NCI-H1048 (cell line): ENCODE measurements at regions not wholly inside any gene's neighbourhood (a gene's known extent, or its start where the extent isn't known, plus 50 kb on each side); places are given as distances from the start of the nearest gene placed in this dataset.
"Not testable (repeated sequence)": the region's sequence is repeated elsewhere in the genome, so short reads cannot be mapped to it uniquely, and the experiment has no call there.

Experiments used
- DNase-seq: peaks from one replicate; lab custom pipeline; 2025; lab: John Stamatoyannopoulos, UW

DNA sequence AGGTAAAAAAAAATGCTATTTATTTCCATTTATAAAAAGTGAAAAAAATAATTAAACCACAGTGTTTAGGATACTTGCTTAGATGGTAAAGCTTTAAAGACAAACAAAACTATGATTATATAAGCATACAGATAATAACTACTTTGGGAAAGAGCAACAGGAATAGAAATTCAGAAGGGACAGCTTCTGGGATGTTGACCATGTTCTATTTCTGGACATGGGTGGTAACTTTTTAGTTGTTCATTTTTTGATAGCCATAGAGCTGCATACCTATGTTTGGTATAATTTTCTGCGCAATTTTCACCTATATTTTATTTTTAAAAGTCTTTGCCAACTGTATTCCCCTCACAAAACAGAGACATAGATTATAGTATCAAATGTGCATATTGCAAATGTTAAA lies 572.0 kb upstream of the NR2F2 start:
- no peak for DNase-seq

GRCh38 chr15:95758851-95759250 lies 571.6 kb upstream of the NR2F2 start:
- no peak for DNase-seq

GRCh38 chr15:95760508-95760907 lies 570.0 kb upstream of the NR2F2 start:
- DNase-seq: no peak

DNA sequence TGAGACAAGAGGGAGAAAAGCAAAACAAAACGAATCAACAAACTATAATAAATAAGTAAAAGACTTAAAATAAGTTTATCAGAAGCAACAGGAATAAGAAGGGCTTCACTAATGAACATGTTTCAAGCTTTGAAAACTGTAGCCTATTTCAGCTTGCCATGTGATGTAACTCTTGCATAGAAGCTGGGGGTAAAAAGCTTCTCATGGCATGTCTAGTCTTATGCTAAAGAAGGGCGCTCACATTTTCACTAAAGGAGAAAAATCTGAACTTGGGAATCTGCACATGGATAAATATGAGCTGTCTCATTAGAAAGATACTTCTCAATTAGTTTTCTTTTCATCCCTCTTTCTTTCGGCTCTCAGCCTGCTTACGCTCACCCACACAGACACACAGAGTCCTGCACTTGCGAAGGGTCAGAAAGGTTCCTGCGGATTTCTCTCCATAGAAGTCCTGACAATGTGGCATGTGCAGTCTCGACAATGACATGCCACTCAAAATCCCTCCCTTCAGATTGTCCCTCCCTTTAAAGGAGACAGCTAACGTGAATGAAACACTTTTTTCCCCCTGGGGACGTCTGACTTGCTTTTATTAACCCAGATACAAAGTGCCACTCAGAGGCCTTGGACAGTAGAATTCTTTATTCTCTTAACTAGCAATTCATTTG lies 568.9 kb upstream of the NR2F2 start:
- DNase-seq: no peak

GRCh38 chr15:95763426-95763825 lies 567.1 kb upstream of the NR2F2 start:
- DNase-seq: no peak

DNA sequence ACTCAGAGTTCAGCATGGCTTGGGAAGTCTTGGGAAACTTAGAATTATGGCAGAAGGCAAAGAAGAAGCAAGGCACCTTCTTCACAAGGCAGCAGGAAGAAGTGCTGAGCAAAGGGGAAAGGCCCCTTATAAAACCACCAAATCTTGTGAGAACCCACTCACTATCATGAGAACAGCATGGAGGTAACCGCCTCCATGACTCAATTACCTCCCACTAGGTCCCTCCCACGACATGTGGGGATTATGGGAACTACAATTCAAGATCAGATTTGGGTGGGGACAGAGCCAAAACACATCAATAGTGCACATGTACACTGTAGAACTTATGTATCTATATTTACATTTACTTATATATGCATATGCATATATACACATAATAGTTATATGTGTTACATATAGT lies 565.3 kb upstream of the NR2F2 start:
- no peak for DNase-seq

DNA sequence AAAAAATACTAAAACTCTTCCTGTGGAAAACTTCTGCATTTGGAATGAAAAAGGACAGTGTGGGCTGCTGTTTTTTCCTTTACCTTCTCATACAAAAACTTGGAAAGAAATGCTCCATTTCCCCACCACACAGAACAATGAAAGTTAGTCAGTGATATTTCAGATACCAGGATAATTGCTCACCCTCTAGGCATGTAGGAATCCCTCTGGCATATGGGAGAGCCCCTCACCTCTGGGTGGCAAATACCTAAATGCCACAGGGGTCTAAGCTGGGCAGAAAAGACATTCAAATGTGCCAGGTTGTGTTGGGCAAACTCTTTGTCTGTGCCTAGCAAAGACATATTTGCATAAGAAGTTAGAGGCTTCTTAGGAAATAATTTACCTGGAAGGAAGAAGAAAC lies 560.3 kb upstream of the NR2F2 start:
- DNase-seq: no peak

DNA sequence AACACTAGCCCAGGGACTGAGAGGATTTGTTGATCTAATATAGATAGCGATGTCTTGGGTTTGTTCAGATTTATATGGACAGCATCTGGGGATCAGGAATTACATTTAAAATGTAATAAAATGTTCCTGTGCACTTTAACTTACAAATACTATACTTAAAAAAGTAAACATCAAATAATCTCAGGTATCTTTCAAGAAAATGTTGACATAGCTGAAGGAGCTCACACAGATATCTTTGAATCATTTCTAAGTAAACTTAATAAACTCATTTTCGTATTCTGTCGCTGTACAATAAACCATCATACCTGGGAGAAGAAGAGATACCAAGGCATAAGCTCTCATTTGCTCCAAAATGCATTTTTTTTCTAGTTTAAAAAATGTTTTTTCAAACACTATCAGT lies 557.5 kb upstream of the NR2F2 start:
- DNase-seq: no peak

GRCh38 chr15:95784508-95784907 lies 546.0 kb upstream of the NR2F2 start:
- DNase-seq: no peak

DNA sequence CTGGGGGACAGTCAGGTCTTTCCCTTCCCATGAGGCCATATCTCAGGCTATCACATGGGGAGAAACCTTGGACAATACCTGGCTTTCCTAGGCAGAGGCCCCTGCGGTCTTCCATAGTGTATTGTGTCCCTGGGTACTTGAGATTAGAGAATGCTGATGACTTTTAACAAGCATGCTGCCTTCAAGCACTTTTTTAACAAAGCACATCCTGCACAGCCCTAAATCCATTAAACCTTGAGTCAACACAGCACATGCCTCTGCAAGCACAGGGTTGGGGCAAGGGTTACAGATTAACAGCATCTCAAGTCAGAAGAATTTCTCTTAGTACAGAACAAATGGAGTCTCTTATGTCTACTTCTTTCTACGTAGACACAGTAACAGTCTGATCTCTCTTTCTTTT lies 545.2 kb upstream of the NR2F2 start:
- not testable (repeated sequence) for DNase-seq

DNA sequence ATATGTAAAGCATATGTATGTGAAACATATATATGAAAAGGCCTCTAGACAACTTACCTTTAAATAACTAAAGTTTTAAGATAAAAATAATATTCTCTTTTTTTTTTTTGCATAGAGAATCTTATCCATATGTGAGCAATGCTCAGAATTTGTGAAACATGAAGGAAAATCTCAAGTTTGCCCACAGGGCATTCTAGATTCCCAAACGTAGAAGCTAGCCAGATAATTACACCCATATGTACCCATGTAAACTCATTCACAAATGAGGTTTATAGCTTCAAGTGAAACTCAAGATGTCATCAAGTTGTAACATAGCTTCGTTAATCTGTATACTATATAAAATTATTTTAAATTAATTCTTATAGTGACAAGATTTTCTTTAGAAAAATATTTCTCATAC lies 537.3 kb upstream of the NR2F2 start:
- no peak for DNase-seq

GRCh38 chr15:95795386-95795785 lies 535.1 kb upstream of the NR2F2 start:
- DNase-seq: no peak

GRCh38 chr15:95799286-95800200 lies 531.0 kb upstream of the NR2F2 start:
- DNase-seq: no peak

DNA sequence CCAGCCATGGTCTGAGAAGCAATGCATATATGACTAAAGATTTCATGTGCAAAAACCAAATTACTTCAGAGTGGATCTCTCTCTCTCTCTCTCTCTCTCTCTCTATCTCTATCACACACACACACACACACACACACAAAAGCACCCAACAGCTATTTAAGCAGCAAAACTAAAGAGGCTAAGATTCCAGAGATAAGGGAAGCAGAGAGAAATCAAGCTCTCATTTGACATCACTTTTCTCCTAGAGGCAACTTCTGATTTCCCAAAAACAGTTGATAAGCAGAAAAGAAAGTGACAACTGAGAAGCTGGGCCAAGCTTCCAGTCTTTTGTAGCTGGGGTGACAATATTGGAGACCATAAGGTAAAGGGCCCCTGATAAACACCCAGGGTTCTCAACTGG lies 526.0 kb upstream of the NR2F2 start:
- no peak for DNase-seq

DNA sequence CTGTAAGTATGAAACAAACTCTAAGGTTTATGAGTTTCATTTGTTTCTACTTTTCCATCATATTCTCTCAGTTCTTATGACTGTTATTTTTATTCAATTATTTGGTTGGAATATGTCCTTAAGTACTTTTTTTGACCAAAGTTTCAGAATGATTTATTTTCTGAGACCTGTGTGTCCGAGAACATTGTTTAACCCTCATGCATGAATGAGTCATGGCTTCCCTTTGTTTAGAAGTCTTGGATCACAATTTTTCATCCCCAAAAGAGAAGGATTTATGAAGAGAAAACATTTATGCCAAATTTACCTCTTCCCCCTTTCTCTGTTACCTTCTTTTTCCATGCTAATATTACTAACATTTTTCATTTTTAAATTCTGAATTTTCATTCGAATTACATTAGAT lies 518.0 kb upstream of the NR2F2 start:
- DNase-seq: no peak

GRCh38 chr15:95814908-95815307 lies 515.6 kb upstream of the NR2F2 start:
- no peak for DNase-seq

- DNase-seq: no peak
Measured at GRCh38 chr15:95816591-95816990, 513.9 kb upstream of the NR2F2 start.

GRCh38 chr15:95822961-95823360 lies 507.5 kb upstream of the NR2F2 start:
- no peak for DNase-seq

GRCh38 chr15:95825208-95825607 lies 505.3 kb upstream of the NR2F2 start:
- DNase-seq: no peak

GRCh38 chr15:95825671-95826411 lies 504.7 kb upstream of the NR2F2 start:
- DNase-seq: no peak

DNA sequence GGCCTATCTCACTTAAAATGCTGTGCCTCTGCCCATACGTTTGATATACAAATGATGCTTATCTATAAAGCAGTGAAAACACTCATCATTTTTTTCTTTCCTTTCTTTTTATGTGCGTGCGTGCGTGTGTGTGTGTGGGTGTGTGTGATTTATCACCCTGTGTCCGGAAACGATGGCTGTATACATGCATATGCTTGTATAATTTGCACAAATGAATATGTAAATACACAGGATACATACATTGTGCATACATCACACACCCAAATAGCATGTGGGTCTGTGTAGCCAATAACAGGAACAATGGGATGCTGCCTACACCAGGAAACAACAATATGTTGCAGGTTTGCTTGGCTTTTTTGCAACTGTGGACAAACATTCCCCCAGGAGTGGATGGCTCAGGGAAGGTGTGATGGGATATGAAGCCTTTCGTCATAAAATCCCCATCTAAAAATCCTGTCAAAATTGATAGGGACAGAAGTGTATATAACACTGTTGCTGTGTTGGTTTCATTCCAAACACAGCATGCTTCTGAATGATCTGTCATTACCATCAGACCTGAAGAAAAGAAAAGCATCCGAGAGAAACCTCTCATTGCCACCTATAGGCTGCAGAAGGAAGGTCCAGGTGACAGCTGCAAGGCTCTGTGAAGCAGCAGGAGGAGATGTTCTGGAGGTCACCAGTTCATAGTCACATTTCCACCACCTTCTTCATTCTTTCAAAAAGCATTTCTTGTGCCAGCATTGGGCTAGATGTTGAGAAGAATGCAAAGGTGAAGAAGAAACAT lies 503.9 kb upstream of the NR2F2 start:
- no peak for DNase-seq

GRCh38 chr15:95829062-95829461 lies 501.4 kb upstream of the NR2F2 start:
- DNase-seq: no peak
